ENCODE measurements at regions not wholly inside any gene's neighbourhood (a gene's known extent, or its start where the extent isn't known, plus 50 kb on each side); places are given as distances from the start of the nearest gene placed in this dataset.

- Mint-ChIP-seq H3K4me3 (no peak overlapping the region), H3K27me3 (ENCODE audit: insufficient read depth, low read depth, poor library complexity) (no peaks in the 10 kb centered on the region), H3K36me3 (ENCODE audit: low read depth) (no peaks in the 10 kb centered on the region), H3K9me3 (no peaks in the 10 kb centered on the region; the same call in 2 of the 3 replicates), H3K4me1 (no peaks in the 10 kb centered on the region), H3K27ac (no peak overlapping the region)
- no peaks in the 10 kb centered on the region; the same call in 1 of the 2 replicates for H3K9me2 ChIP-seq (ENCODE audit: insufficient read depth)
- no peaks in the 10 kb centered on the region for H3K79me2 ChIP-seq (replicated peaks; ENCODE audit: insufficient read depth)
- H3K27me3 ChIP-seq (ENCODE audit: insufficient read depth), result no peaks in the 10 kb centered on the region
- no peak overlapping the region for H2AFZ ChIP-seq
- ATAC-seq, result no peak
- H3K27ac ChIP-seq (ENCODE audit: low read depth), result no peak overlapping the region
- H4K20me1 ChIP-seq (replicated peaks; ENCODE audit: insufficient read depth), result no peaks in the 10 kb centered on the region
- DNase-seq (ENCODE audit: low spot score), result no peak
- no peak overlapping the region for H3K4me3 ChIP-seq
- TF ChIP-seq JUNB (IDR thresholded peaks at IDR 0.05; ENCODE audit: unreplicated experiment), result no peak
- no peak for TF ChIP-seq ZNF114 (CRISPR knock-in tag; IDR thresholded peaks at IDR 0.05)
- TF ChIP-seq CTCF (conservative IDR thresholded peaks at IDR 0.05; ENCODE audit: low read depth in 2 of 2), result no peak
- TF ChIP-seq EZH2 (IDR thresholded peaks at IDR 0.05; ENCODE audit: low read depth, unreplicated experiment), result no peak
- TF ChIP-seq, protein P1, sequence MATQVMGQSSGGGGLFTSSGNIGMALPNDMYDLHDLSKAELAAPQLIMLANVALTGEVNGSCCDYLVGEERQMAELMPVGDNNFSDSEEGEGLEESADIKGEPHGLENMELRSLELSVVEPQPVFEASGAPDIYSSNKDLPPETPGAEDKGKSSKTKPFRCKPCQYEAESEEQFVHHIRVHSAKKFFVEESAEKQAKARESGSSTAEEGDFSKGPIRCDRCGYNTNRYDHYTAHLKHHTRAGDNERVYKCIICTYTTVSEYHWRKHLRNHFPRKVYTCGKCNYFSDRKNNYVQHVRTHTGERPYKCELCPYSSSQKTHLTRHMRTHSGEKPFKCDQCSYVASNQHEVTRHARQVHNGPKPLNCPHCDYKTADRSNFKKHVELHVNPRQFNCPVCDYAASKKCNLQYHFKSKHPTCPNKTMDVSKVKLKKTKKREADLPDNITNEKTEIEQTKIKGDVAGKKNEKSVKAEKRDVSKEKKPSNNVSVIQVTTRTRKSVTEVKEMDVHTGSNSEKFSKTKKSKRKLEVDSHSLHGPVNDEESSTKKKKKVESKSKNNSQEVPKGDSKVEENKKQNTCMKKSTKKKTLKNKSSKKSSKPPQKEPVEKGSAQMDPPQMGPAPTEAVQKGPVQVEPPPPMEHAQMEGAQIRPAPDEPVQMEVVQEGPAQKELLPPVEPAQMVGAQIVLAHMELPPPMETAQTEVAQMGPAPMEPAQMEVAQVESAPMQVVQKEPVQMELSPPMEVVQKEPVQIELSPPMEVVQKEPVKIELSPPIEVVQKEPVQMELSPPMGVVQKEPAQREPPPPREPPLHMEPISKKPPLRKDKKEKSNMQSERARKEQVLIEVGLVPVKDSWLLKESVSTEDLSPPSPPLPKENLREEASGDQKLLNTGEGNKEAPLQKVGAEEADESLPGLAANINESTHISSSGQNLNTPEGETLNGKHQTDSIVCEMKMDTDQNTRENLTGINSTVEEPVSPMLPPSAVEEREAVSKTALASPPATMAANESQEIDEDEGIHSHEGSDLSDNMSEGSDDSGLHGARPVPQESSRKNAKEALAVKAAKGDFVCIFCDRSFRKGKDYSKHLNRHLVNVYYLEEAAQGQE (IDR thresholded peaks at IDR 0.05; ENCODE audit: unreplicated experiment), result no peak
- TF ChIP-seq POLR2AphosphoS5 (IDR thresholded peaks at IDR 0.05; ENCODE audit: low read depth), result no peak
- no peak for TF ChIP-seq ZNF331 (CRISPR knock-in tag; IDR thresholded peaks at IDR 0.05; ENCODE audit: low read depth)
- TF ChIP-seq NANOG (IDR thresholded peaks at IDR 0.05; ENCODE audit: borderline replicate concordance), result no peak
- TF ChIP-seq EZH2phosphoT487 (IDR thresholded peaks at IDR 0.05; ENCODE audit: unreplicated experiment), result no peak
- TF ChIP-seq STAT1 (IDR thresholded peaks at IDR 0.05; ENCODE audit: unreplicated experiment), result no peak
- TF ChIP-seq, protein P2, sequence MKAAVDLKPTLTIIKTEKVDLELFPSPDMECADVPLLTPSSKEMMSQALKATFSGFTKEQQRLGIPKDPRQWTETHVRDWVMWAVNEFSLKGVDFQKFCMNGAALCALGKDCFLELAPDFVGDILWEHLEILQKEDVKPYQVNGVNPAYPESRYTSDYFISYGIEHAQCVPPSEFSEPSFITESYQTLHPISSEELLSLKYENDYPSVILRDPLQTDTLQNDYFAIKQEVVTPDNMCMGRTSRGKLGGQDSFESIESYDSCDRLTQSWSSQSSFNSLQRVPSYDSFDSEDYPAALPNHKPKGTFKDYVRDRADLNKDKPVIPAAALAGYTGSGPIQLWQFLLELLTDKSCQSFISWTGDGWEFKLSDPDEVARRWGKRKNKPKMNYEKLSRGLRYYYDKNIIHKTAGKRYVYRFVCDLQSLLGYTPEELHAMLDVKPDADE (IDR thresholded peaks at IDR 0.05), result no peak
- no peak for TF ChIP-seq ZNF462 (CRISPR knock-in tag; IDR thresholded peaks at IDR 0.05)
- no peak for TF ChIP-seq CREB1 (CRISPR knock-in tag; IDR thresholded peaks at IDR 0.05; ENCODE audit: low read depth)
- no peaks in the 10 kb centered on the region for H3K36me3 ChIP-seq (ENCODE audit: insufficient read depth)
- no peaks in the 10 kb centered on the region for H3F3A ChIP-seq (replicated peaks; ENCODE audit: low read depth)
- no peaks in the 10 kb centered on the region for H3K4me1 ChIP-seq (ENCODE audit: insufficient read depth)
- H3K4me2 ChIP-seq, result no peak overlapping the region
Observed at GRCh38 chr6:119842191-119842590, 492.6 kb upstream of the MAN1A1 start.
